OCI-LY7 (cell line): ENCODE measurements at regions not wholly inside any gene's neighbourhood (a gene's known extent, or its start where the extent isn't known, plus 50 kb on each side); places are given as distances from the start of the nearest gene placed in this dataset.

Source experiments
- EZH2phosphoT487 ChIP-seq: fragments of 200-600 bp; sonication (generic); IDR thresholded peaks from 2 replicates; pipeline ENCODE4 v1.6.1; 2018; ENCODE audit warnings: low read depth, borderline replicate concordance, mild to moderate bottlenecking, mixed run types, antibody characterized with exemption, low read length, moderate library complexity, mixed read lengths
- TF ChIP-seq, protein P1 (sequence below): fragments of 200-600 bp; sonication (generic); conservative IDR thresholded peaks from 2 replicates; pipeline ENCODE4 v1.5.1; 2014; ENCODE audit warnings: mild to moderate bottlenecking, antibody characterized with exemption, low read length, moderate library complexity, mixed read lengths

- TF ChIP-seq, protein P1, sequence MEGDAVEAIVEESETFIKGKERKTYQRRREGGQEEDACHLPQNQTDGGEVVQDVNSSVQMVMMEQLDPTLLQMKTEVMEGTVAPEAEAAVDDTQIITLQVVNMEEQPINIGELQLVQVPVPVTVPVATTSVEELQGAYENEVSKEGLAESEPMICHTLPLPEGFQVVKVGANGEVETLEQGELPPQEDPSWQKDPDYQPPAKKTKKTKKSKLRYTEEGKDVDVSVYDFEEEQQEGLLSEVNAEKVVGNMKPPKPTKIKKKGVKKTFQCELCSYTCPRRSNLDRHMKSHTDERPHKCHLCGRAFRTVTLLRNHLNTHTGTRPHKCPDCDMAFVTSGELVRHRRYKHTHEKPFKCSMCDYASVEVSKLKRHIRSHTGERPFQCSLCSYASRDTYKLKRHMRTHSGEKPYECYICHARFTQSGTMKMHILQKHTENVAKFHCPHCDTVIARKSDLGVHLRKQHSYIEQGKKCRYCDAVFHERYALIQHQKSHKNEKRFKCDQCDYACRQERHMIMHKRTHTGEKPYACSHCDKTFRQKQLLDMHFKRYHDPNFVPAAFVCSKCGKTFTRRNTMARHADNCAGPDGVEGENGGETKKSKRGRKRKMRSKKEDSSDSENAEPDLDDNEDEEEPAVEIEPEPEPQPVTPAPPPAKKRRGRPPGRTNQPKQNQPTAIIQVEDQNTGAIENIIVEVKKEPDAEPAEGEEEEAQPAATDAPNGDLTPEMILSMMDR, result no peak
- no peak for TF ChIP-seq EZH2phosphoT487
Observed at GRCh38 chr2:19748711-19749506, 152.9 kb downstream of the TTC32 start.
